T follicular helper cell (primary cell): ENCODE measurements at regions not wholly inside any gene's neighbourhood (a gene's known extent, or its start where the extent isn't known, plus 50 kb on each side); places are given as distances from the start of the nearest gene placed in this dataset.

Experiments
- DNase-seq: peaks from one replicate; pipeline ENCODE4 v3.0.0-alpha.2; 2020; ENCODE audit warnings: low read depth

GRCh38 chr9:81390792-81391456 lies 298.4 kb downstream of the TLE1 start:
- no peak for DNase-seq

GRCh38 chr9:81389569-81389993 lies 299.8 kb downstream of the TLE1 start:
- DNase-seq, result no peak

GRCh38 chr9:81388831-81389230 lies 300.5 kb downstream of the TLE1 start:
- no peak for DNase-seq

- DNase-seq, result no peak
These were observed 301.8 kb downstream of the TLE1 start for GRCh38 chr9:81387360-81388106.

GRCh38 chr9:81384911-81385310 lies 304.4 kb downstream of the TLE1 start:
- DNase-seq, result no peak

- no peak for DNase-seq
These were observed 307.1 kb downstream of the TLE1 start for GRCh38 chr9:81382281-81382680.

GRCh38 chr9:81381694-81382093 lies 307.7 kb downstream of the TLE1 start:
- DNase-seq, result no peak

GRCh38 chr9:81380504-81381359 lies 308.6 kb downstream of the TLE1 start:
- no peak for DNase-seq

GRCh38 chr9:81379655-81380054 lies 309.7 kb downstream of the TLE1 start:
- no peak for DNase-seq

GRCh38 chr9:81377921-81378320 lies 311.4 kb downstream of the TLE1 start:
- no peak for DNase-seq

- DNase-seq, result no peak
These were observed 312.0 kb downstream of the TLE1 start for GRCh38 chr9:81377320-81377719.

GRCh38 chr9:81375187-81376100 lies 313.9 kb downstream of the TLE1 start:
- DNase-seq, result no peak

- DNase-seq, result no peak
These were observed 314.7 kb downstream of the TLE1 start for GRCh38 chr9:81374459-81375186.

- DNase-seq, result no peak
These were observed 316.1 kb downstream of the TLE1 start for GRCh38 chr9:81373294-81373693.

GRCh38 chr9:81372628-81373191 lies 316.6 kb downstream of the TLE1 start:
- DNase-seq, result no peak

GRCh38 chr9:81371824-81372223 lies 317.5 kb downstream of the TLE1 start:
- no peak for DNase-seq

- DNase-seq, result no peak
These were observed 318.7 kb downstream of the TLE1 start for GRCh38 chr9:81370650-81371049.

GRCh38 chr9:81370096-81370495 lies 319.3 kb downstream of the TLE1 start:
- DNase-seq, result no peak

- no peak for DNase-seq
These were observed 320.2 kb downstream of the TLE1 start for GRCh38 chr9:81369121-81369520.

GRCh38 chr9:81363916-81364480 lies 325.3 kb downstream of the TLE1 start:
- DNase-seq, result no peak
